Left forelimb (tissue), 1 donor: ENCODE measurements at regions not wholly inside any gene's neighbourhood (a gene's known extent, or its start where the extent isn't known, plus 50 kb on each side); places are given as distances from the start of the nearest gene placed in this dataset.

Source experiments
- DNase-seq: peaks from one replicate; pipeline ENCODE4 v3.0.0-alpha.2; 2018; ENCODE audit warnings: low spot score

DNA sequence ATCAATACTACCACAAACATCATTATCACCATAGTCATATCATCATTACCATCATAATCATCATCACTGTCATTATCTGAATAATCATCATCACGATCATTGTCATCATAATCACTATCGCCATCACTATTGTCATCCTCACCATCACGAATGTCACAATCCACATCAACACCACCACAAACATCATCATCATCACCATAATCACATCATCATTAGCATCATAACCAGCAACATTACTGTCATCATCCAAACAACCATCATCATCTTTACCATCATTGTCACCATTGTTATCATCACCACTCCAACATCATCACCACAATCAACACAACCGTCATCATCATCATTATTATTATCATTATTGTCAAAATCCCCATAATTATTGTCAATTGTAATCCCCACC lies 61.2 kb downstream of the MBD3L1 start:
- no peak for DNase-seq

DNA sequence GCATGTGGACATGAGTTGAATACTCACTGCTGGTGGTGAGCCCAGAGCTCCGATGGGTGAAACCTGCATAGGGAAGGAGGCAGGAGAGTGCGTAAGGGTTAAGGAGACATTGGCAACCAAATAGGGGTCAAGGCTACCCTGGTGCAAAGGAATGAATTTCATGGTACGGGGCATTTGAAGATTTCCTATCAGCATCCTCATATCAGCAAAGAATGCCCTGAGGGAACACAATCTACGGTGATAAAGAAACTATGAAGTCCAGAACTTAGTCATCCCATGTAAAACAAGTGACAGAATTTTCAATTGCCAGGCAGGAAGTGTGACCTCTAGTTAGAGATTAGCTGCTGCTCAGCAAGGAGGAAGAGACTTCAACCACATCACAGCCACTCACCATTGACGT lies 64.9 kb downstream of the MBD3L1 start:
- DNase-seq: no peak

DNA sequence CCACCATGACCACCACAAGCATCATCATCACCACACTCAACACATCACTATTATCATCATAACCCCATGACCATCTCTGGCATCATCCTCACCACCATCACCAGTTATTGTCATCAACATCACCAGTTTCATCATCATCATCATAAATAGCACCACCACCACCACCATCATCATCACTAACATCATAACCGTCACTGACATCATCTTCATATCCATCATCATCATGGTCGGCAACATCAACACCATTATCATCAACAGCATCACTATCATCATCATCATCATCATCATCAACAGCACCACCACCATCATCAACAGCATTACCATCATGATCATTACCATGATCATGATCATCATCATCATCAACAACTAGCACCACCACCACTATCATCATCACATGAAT lies 67.2 kb downstream of the MBD3L1 start:
- DNase-seq: no peak

DNA sequence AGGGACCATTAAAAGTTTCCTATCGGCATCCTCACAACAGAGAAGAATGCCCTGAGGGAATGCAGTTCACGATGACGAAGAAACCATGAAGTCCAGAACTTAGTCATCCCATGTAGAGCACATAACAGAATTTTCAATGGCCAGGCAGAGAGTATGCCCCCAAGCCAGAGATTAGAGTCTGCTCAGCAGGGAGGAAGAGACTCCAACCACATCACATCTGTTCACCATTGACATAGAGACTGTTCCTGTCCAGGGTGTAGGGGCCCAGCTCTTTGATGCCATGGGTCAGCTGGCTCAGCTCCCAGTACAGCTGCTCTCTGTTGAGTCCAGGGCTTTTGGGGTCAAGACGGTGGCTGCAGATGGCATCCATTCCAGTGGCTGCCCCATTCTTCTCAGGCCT lies 68.2 kb downstream of the MBD3L1 start:
- no peak for DNase-seq

DNA sequence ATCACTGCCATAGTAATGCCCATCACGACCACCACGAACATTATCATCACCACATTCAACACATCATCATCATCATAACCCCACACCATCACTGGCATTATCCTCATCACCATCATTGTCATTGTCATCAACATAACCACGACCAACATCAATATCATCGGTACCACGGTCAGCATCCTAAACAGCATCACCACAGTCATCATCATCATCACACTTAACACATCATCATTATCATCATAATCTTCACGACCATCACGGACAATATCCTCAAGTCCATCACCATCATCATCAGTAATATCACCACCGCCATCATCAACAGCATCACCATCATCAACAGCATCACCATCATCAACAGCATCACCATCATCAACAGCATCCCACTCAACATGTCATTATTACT lies 70.3 kb downstream of the MBD3L1 start:
- DNase-seq: no peak

DNA sequence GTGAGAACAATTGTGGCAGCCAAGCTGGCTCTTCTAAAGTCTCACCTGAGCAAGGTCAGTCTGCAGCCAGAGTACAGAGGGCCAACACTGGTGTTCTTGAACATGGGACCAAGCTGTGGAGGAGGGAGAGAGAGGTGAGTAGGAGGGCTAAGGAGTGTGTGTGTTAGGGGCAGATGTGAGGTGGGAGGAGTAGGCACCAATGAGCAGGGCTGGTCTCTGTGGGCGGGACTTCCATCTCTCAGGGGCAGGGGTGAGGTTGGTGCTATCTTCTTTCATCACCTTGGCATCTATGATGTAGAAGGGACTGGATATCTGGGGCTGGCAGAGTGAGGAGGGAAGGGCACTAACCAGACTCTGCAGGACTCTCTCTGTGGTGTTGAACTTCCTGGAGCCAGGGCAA lies 72.4 kb downstream of the MBD3L1 start:
- no peak for DNase-seq

DNA sequence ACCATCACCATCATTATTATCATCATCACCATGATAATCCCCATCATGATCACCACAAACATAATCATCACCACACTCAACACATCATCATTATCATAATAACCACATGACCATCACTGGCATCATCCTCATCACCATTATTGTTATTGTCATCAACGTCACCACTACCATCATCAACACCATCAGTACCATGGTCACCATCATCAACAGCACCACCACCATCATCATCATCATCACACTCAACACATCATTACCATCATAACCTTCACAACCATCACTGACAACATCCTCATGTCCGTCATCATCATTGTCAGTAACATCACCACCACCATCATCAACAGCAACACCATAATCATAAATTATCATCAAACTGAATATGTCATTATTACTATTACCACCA lies 73.2 kb downstream of the MBD3L1 start:
- DNase-seq: no peak

DNA sequence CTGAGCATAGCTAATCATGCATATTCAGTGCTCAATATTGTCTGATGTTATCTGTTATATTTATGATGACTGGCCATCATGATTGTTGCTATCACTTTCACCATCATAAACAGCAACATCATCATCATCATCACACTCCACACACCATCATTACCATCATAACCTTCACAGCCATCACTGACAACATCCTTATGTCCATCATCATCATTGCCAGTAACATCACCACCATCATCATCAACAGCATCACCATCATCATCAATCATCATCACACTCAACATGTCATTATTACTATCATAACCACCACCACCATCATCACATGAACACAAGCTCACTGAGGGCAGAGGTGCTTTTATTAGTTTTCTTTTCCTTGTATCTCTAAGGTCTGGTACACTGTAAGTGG lies 75.9 kb downstream of the MBD3L1 start:
- DNase-seq: no peak

DNA sequence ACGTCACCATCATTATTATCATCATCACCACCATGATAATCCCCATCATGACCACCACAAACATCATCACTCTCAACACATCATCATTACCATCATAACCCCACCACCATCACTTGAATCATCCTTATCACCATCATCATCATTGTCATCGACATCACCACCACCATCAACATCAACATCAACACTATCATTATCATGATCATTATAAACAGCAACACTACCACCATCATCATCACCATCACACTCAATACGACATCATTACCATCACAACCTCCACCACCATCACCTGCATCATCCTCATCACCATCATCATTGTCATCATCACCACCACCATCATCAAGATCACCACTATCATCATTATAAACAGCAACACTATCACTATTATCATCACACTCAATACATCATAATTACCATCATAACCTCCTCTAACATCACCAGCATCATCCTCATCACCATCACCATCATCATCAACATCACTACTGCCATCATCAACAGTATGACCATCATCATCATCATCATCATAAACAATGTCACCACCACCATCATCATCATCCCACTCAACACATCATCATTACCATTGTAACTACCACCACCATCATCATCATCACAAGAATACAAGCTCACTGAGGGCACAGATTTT lies 78.7 kb downstream of the MBD3L1 start:
- DNase-seq: no peak

DNA sequence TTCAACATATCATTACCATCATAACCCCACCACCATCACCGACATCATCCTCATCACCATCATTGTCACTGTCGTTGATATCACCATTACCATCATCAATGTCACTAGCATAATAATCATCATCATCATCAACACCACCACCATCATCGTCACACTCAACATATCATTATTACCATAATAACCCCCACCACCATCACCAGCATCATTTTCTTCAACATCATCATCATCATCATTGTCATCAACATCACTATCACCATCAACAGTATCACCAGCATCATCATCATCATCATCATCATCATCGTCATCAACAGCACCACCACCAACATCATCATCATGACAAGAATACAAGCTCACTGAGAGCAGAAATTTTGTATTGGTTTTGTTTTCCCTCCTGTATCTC lies 83.8 kb downstream of the MBD3L1 start:
- no peak for DNase-seq

DNA sequence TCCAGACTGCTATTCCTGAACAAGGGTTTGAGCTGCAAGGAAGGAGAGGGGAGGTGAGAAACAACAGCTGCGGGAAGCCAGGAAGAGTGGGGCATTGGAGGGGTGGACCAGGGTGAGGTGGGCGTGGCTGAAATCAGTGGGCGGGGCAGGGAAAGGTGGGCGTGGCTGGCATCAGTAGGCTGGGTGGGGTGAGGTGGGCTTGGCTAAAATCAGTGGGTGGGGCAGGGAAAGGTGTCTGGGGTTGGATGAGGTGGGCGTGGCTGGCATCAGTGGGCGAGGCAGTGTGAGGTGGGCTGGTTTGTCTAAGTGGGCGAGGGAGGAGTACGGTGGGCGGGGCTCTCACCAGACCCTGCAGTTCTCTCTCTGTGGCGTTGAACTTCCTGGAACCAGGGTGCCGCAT lies 87.6 kb downstream of the MUC16 start:
- DNase-seq: no peak

DNA sequence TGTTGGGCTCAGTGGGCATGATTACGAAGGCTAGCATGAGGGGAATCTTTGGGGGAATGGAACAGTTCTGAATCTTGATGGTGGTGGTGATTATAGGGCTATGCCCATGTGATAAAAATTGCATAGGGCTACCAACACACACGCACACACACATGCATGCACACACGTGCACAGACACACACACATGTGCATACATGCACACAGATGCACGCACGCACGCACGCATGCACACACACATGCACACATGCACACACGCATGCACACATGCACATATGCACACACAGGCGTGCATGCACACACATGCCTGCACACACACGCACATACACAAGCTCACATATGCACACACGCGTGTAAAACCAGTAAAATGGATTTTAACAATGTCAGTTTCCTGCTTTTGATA lies 85.9 kb downstream of the MUC16 start:
- DNase-seq: no peak

DNA sequence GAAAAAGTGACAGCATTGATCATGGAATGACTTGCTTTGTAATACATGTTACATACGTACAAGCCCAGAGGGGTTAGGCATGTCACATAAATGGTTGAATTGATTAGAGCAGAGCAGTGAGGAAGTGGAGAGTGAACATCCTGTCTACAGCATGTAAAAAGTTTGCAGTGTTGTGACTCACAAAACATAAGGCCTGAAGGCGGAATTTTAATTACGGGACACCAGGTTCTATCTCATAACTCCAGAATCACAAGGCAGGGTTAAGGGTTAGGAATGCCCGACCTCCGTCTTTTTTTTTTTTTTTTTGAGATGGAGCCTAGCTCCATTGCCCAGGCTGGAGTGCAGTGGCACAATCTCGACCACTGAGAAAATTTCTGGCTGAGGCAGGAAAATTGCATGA lies 83.9 kb downstream of the MUC16 start:
- DNase-seq: no peak

DNA sequence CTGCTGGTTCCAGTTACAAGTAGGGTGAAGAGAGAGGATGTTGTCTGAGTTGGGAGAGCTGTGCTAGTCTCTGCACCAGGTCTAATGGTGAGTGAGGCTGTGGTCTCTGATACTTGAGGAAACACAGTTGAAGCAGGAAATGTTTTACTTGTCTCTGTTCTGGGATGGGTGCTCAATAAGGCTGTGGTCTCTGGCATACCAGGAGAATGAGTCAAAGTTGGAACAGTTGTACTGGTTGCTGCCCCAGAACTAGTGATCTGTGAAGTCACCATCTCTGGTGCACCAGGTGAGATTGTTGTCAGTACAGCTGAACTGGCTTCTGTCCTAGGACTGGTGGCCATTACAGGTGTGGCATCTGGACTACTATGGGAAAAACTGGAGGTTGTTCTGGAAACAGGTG lies 74.7 kb downstream of the MUC16 start:
- DNase-seq: no peak

DNA sequence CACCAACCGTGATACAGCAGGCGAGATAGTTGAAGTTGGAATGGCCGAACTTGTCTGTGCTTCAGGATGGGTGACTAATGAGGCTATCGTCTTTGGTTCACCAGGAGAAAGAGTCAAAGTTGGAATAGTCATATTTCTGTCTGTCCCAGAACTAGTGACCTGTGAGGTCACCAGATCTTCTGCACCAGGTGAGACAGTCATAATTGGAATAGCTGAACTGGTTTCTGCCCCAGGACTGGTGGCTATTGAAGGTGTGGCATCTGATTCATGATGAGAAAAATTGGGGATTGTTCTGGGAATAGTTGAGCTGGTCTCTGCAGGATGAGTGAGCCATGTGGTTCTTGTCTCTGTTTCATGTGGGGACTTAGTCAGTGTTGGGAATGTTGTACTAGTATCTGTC lies 71.6 kb downstream of the MUC16 start:
- peak; percentile 12 for DNase-seq
